Thymus (tissue), 11 donors: ENCODE measurements at regions not wholly inside any gene's neighbourhood (a gene's known extent, or its start where the extent isn't known, plus 50 kb on each side); places are given as distances from the start of the nearest gene placed in this dataset.
"Not testable (repeated sequence)": the region's sequence is repeated elsewhere in the genome, so short reads cannot be mapped to it uniquely, and the experiment has no call there.

ENCODE experiments used
- DNase-seq, 9 donors: peaks; one replicate each; pipeline ENCODE4 v3.0.0-alpha.2; 2013; ENCODE audit warnings: low spot score in 9 of 9, low read depth in 6 of 9, missing footprints in 1 of 9
- H3K27ac ChIP-seq, 2 donors: one replicate each; pipeline ENCODE4 v1.5.1; 2013; ENCODE audit warnings: control low read depth in 1 of 2, low read depth in 1 of 2, low read length in 1 of 2, mild to moderate bottlenecking in 1 of 2, moderate library complexity in 1 of 2
- H3K27me3 ChIP-seq, 2 donors: one replicate each; pipeline ENCODE4 v1.5.1; 2013; ENCODE audit warnings: low read length in 1 of 2; ENCODE audit not compliant: control insufficient read depth in 2 of 2, insufficient read depth in 1 of 2
- H3K36me3 ChIP-seq, 2 donors: one replicate each; pipeline ENCODE4 v1.5.1; 2013; ENCODE audit warnings: low read length in 1 of 2, mild to moderate bottlenecking in 1 of 2, moderate library complexity in 1 of 2; ENCODE audit not compliant: control insufficient read depth in 2 of 2, insufficient read depth in 2 of 2
- H3K4me1 ChIP-seq, 2 donors: one replicate each; pipeline ENCODE4 v1.5.1; 2013; ENCODE audit warnings: low read length in 2 of 2; ENCODE audit not compliant: control insufficient read depth in 2 of 2, insufficient read depth in 2 of 2
- H3K4me3 ChIP-seq, 2 donors: one replicate each; pipeline ENCODE4 v1.5.1; 2013; ENCODE audit warnings: low read length in 2 of 2, control low read depth in 1 of 2, mild to moderate bottlenecking in 1 of 2
- H3K9me3 ChIP-seq, 2 donors: one replicate each; pipeline ENCODE4 v1.5.1; 2013; ENCODE audit warnings: low read length in 1 of 2, mild to moderate bottlenecking in 1 of 2; ENCODE audit not compliant: control insufficient read depth in 2 of 2, insufficient read depth in 1 of 2
- WGBS: extraction: QIAGEN DNeasy Blood & Tissue Kit; methylation state at CpG from one replicate; pipeline ENCODE4 v1.1.7; 2013; 5-methylcytosine and 5-hydroxymethylcytosine counted together
- donor health status: healthy.

GRCh38 chr6:8165008-8165407 lies 62.7 kb upstream of the EEF1E1 start:
- not testable (repeated sequence) for H3K36me3 ChIP-seq, H3K27me3 ChIP-seq, H3K4me3 ChIP-seq, H3K4me1 ChIP-seq, H3K27ac ChIP-seq, DNase-seq, H3K9me3 ChIP-seq
- 95% methylated on average over 17 of the region's 17 CpGs for WGBS

DNA sequence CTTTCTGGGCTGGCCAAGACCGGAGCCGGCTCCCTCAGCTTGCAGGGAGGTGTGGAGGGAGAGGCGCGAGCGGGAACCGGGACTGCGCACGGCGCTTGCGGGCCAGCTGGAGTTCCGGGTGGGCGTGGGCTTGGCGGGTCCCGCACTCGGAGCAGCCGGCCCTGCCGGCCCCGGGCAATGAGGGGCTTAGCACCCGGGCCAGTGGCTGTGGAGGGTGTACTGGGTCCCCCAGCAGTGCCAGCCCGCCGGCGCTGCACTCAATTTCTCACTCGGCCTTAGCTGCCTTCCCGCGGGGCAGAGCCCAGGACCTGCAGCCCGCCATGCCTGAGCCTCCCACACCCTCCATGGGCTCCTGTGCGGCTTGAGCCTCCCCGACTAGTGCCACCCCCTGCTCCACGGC lies 61.9 kb upstream of the EEF1E1 start:
- not testable (repeated sequence) for H3K4me3 ChIP-seq, H3K27me3 ChIP-seq, H3K36me3 ChIP-seq, H3K4me1 ChIP-seq, H3K9me3 ChIP-seq, H3K27ac ChIP-seq, DNase-seq
- 97% methylated on average over 28 of the region's 29 CpGs for WGBS

DNA sequence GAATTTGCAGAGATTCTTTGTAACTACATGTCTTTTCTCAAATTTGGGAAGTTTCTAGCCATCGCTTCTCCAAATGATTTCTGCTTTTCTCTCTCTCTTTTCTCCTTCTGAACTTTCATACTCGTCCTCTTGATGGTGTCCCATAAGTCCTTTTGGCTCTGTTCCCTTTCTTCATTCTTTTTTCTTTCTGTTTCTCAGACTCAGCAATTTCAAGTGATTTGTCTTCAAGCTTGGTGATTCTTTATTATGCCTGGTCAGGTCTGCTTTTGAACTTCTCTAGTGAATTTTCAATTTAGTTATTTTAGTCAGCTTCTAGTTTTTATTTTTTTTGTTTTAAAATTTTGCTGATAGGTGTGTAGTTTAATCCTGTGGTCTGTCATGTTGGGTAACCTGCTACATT lies 57.6 kb upstream of the EEF1E1 start:
- Histone ChIP-seq H3K4me1 (no peaks in the 10 kb centered on the region), H3K4me3 (no peak overlapping the region), H3K36me3 (no peaks in the 10 kb centered on the region), H3K9me3 (peaks cover 0 to 4% of the 10 kb centered on the region in 2 donors), H3K27me3 (no peaks in the 10 kb centered on the region), H3K27ac (no peak overlapping the region)
- 90% methylated on average over 2 of the region's 2 CpGs for WGBS
- DNase-seq, result no peak

GRCh38 chr6:8157839-8158238 lies 55.5 kb upstream of the EEF1E1 start:
- no peak overlapping the region for H3K4me3 ChIP-seq
- no peaks in the 10 kb centered on the region for H3K4me1 ChIP-seq
- H3K27ac ChIP-seq, result no peak overlapping the region
- WGBS, result 79% methylated on average over 3 of the region's 3 CpGs
- no peaks in the 10 kb centered on the region for H3K36me3 ChIP-seq
- DNase-seq, result no peak
- no peaks in the 10 kb centered on the region for H3K9me3 ChIP-seq
- no peaks in the 10 kb centered on the region for H3K27me3 ChIP-seq

DNA sequence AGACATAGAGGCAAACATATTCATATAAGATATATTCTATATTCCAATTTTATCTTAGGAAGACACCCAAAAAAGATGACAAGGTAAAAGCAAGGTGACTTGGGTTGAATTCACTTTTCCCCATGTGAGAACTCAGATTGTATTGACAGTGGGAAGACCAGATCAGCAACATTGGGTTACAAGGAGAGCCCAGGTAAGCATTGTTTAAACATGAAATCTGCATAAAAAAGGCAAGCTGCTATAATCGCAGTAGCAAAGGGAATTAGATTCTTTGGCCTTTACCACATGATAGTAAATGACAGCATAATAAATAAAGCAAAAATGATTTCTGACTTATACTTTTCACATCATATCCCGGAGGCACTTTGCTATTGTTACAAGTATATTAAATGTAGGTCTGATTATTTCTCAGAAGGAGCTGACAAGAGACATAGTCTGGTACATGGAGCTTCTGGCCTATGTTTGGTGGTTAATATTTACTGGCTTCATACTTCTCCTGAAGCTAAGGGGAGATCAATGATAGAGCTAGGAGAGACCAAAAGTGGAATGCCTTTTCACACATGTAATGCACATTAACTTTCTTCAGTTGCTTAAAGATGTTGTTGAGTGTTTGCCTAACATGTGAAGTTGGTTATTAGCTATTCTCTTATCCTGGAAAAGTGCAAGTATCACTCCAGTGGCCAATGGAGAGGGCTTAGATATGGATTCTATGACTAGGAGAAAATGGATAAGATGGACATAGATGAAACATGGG lies 53.1 kb upstream of the EEF1E1 start:
- Histone ChIP-seq H3K9me3 (no peaks in the 10 kb centered on the region), H3K27ac (no peak overlapping the region), H3K4me3 (no peak overlapping the region), H3K4me1 (no peaks in the 10 kb centered on the region), H3K36me3 (no peaks in the 10 kb centered on the region), H3K27me3 (no peaks in the 10 kb centered on the region)
- DNase-seq, result no peak
- WGBS, result 86% methylated on average over 2 of the region's 2 CpGs
